C4-2B (cell line): ENCODE measurements at regions not wholly inside any gene's neighbourhood (a gene's known extent, or its start where the extent isn't known, plus 50 kb on each side); places are given as distances from the start of the nearest gene placed in this dataset.

Experiments
- H3K27ac ChIP-seq: fragments of 450-650 bp; 2 replicates; pipeline ENCODE4 v1.5.1; 2017
- CTCF ChIP-seq: fragments of 450-650 bp; conservative IDR thresholded peaks from 2 replicates; pipeline ENCODE4 v1.5.1; 2017; ENCODE audit warnings: mild to moderate bottlenecking
- ZFX ChIP-seq: fragments of 450-650 bp; IDR thresholded peaks from 2 replicates; pipeline ENCODE4 v1.6.1; 2017

DNA sequence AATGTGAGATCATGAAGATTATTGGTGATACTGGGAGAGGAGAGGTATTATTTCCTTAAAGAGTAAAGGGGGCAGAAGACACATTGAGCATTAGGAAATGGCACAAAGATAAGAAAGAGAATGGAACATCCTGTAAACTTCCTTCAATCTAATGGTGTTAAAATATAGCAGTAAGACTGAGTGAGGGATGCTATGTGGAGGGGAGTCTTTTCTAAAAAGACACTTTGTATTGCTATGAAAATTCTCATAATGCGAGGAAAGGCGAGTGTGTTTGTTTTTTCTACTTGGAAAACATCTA, 405.2 kb downstream of the ARL4A start:
- TF ChIP-seq CTCF, result no peak
- no peak for TF ChIP-seq ZFX
- no peak overlapping the region for H3K27ac ChIP-seq

- no peak for TF ChIP-seq CTCF
- no peak for TF ChIP-seq ZFX
- H3K27ac ChIP-seq, result no peak overlapping the region
Measured at GRCh38 chr7:13093160-13093559, 405.7 kb downstream of the ARL4A start.

DNA sequence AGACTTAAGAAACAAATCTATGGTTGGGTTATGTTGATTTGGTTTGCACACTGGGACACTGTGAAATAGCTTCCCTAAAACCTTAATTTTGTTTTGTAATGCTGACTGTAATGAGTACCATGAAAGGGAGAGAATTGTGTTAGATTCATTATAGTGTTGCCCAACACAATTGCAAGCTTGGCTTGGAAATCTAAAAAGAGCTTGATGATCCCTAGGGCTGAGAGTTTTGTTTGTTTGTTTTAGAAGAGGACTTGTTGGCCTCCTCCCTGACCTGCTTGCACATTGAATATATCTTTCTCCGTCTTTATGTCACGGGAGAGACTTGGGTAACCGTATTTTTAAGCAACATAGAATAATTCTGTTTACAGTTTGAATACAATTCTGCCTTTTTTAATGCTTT, 410.1 kb downstream of the ARL4A start:
- no peak for TF ChIP-seq CTCF
- TF ChIP-seq ZFX, result no peak
- H3K27ac ChIP-seq, result no peak overlapping the region

GRCh38 chr7:13098161-13098560, 410.7 kb downstream of the ARL4A start:
- TF ChIP-seq ZFX, result no peak
- no peak for TF ChIP-seq CTCF
- no peak overlapping the region for H3K27ac ChIP-seq

GRCh38 chr7:13099154-13099795, 411.8 kb downstream of the ARL4A start:
- no peak overlapping the region for H3K27ac ChIP-seq
- TF ChIP-seq ZFX (no peak), CTCF (no peak)

DNA sequence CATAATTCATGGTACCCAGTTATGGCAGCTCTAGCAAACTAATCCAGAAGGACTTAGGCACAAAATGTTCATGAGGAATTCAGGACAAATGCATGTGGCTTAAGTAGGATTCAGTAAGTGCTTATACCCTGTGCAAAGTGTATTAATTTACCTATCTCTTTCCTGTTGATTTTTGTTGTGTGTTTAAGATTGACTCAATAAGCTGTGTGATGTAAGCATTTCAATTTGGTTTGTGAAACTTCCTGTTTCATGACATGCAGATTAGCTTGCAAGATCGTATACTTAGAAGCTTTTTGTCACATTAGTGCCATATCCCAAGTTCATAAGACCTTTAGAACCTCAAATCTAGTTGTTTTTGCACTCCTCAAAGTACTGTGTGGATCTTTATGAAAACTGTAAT, 416.7 kb downstream of the ARL4A start:
- H3K27ac ChIP-seq, result no peak overlapping the region

GRCh38 chr7:13105209-13105608, 417.8 kb downstream of the ARL4A start:
- H3K27ac ChIP-seq, result no peak overlapping the region
- TF ChIP-seq ZFX, result no peak
- TF ChIP-seq CTCF, result no peak

More for the DNA sequence above, 416.7 kb downstream of the ARL4A start:
- TF ChIP-seq ZFX, result no peak
- no peak for TF ChIP-seq CTCF
